Chondrocyte (in vitro differentiated cells): ENCODE measurements at regions not wholly inside any gene's neighbourhood (a gene's known extent, or its start where the extent isn't known, plus 50 kb on each side); places are given as distances from the start of the nearest gene placed in this dataset.

Experiments used
- DNase-seq: peaks from one replicate; pipeline ENCODE4 v3.0.0; 2021; ENCODE audit warnings: mixed read lengths, low spot score
- H3K27ac Mint-ChIP-seq: one replicate; pipeline ENCODE4 v1.8.0; 2021; ENCODE audit warnings: mild to moderate bottlenecking, moderate library complexity, mixed read lengths; ENCODE audit not compliant: unreplicated experiment
- H3K27me3 Mint-ChIP-seq: 2 replicates; pipeline ENCODE4 v1.8.0; 2021; ENCODE audit warnings: low read depth, mixed read lengths
- H3K36me3 Mint-ChIP-seq: 2 replicates; pipeline ENCODE4 v1.8.0; 2021; ENCODE audit warnings: low read depth, mixed read lengths
- H3K4me1 Mint-ChIP-seq: 2 replicates; pipeline ENCODE4 v1.8.0; 2021; ENCODE audit warnings: low read depth, mild to moderate bottlenecking, mixed read lengths
- H3K4me3 Mint-ChIP-seq: one replicate; pipeline ENCODE4 v1.8.0; 2021; ENCODE audit warnings: mild to moderate bottlenecking, moderate library complexity, mixed read lengths; ENCODE audit not compliant: unreplicated experiment
- H3K9me3 Mint-ChIP-seq: 2 replicates; pipeline ENCODE4 v1.8.0; 2021; ENCODE audit warnings: low read depth, mixed read lengths
- CTCF ChIP-seq: fragments of 200-600 bp; sonication (generic); IDR thresholded peaks from 2 replicates; pipeline ENCODE4 v1.5.0; 2021; ENCODE audit warnings: antibody characterized with exemption, mild to moderate bottlenecking, moderate library complexity

- H3K9me3 Mint-ChIP-seq = peaks cover 23% of the 10 kb centered on the region
Observed at GRCh38 chr5:155676967-155677366, 650.0 kb upstream of the SGCD start.

GRCh38 chr5:155678371-155678770 is 648.6 kb upstream of the SGCD start:
- Mint-ChIP-seq H3K4me3 (no peak overlapping the region), H3K4me1 (no peaks in the 10 kb centered on the region), H3K27me3 (no peaks in the 10 kb centered on the region), H3K36me3 (no peaks in the 10 kb centered on the region), H3K9me3 (peaks cover 20% of the 10 kb centered on the region), H3K27ac (no peak overlapping the region)
- no peak for DNase-seq
- no peak for TF ChIP-seq CTCF

More at GRCh38 chr5:155676967-155677366, 650.0 kb upstream of the SGCD start:
- no peak for DNase-seq
- no peak for TF ChIP-seq CTCF
- Mint-ChIP-seq H3K4me3 (no peak overlapping the region), H3K27me3 (no peaks in the 10 kb centered on the region), H3K4me1 (no peaks in the 10 kb centered on the region), H3K27ac (no peak overlapping the region), H3K36me3 (no peaks in the 10 kb centered on the region)

DNA sequence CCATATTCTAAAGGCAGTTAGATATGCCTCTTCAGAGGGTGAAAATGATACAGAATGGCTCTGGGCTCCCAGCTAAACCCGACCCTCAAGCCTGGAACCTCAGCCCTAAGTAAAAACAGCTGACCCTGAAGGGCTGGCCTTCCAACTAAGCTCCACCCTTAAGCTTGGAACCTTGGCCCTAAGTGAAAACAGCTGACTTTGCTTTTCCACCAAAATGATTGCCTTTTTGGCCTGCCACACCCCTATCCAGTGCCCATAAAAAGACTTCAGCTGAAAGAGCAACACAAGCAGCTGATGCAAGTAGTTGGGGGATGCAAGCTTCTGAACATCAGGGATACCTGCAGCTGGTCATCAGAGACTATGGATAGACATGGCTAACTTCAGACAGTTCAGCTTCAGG is 647.4 kb upstream of the SGCD start:
- Mint-ChIP-seq H3K27me3 (no peaks in the 10 kb centered on the region), H3K9me3 (peaks cover 17% of the 10 kb centered on the region), H3K4me3 (no peak overlapping the region), H3K36me3 (no peaks in the 10 kb centered on the region), H3K4me1 (no peaks in the 10 kb centered on the region), H3K27ac (no peak overlapping the region)
- TF ChIP-seq CTCF = no peak
- DNase-seq = no peak

DNA sequence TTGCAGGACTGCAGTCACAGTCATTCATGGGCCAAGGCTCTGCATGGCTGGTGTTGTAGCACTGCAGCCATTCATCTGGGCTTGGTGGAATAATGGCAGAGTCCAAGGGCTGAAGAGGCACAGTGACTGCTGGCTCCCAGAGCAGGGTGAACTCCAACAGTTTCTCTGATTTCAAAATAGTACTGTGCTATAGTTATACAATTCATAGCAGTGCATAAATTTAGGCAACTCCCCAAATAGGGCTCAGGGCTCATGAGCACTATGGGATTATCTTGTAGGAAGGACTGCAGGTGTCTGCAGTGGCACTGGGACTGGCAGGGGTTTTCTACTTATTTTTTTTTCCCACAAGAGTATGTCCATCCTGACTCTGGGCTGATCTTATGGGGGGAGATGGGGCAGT is 642.5 kb upstream of the SGCD start:
- H3K27me3 Mint-ChIP-seq = peaks cover 3% of the 10 kb centered on the region
- no peak for DNase-seq
- H3K9me3 Mint-ChIP-seq = peaks cover 2% of the 10 kb centered on the region
- no peak overlapping the region for H3K27ac Mint-ChIP-seq
- no peaks in the 10 kb centered on the region for H3K4me1 Mint-ChIP-seq
- H3K36me3 Mint-ChIP-seq = no peaks in the 10 kb centered on the region
- no peak for TF ChIP-seq CTCF
- no peak overlapping the region for H3K4me3 Mint-ChIP-seq

GRCh38 chr5:155686131-155686530 is 640.8 kb upstream of the SGCD start:
- H3K4me3 Mint-ChIP-seq = no peak overlapping the region
- DNase-seq = no peak
- TF ChIP-seq CTCF = no peak
- no peaks in the 10 kb centered on the region for H3K36me3 Mint-ChIP-seq
- no peaks in the 10 kb centered on the region for H3K4me1 Mint-ChIP-seq
- H3K27ac Mint-ChIP-seq = no peak overlapping the region
- peaks cover 3% of the 10 kb centered on the region for H3K27me3 Mint-ChIP-seq
- peaks cover 2% of the 10 kb centered on the region for H3K9me3 Mint-ChIP-seq
